Effector memory CD8-positive, alpha-beta T cell (primary cell): ENCODE measurements at regions not wholly inside any gene's neighbourhood (a gene's known extent, or its start where the extent isn't known, plus 50 kb on each side); places are given as distances from the start of the nearest gene placed in this dataset.

Experiments used
- ATAC-seq: fragments of 150-1000 bp; cut with Tn5 transposase; replicated peaks from 2 replicates; pipeline ENCODE4 v1.10.0; 2021; ENCODE audit warnings: mild to moderate bottlenecking, moderate library complexity
- DNase-seq, 3 experiments: peaks; one replicate each; pipeline ENCODE4 v3.0.0; 2021
- H3K27ac Mint-ChIP-seq, 2 donors: one replicate each; pipeline ENCODE4 v1.8.0; 2022; ENCODE audit warnings: mild to moderate bottlenecking in 2 of 2, mixed read lengths in 2 of 2, moderate library complexity in 2 of 2
- H3K27me3 Mint-ChIP-seq, 2 donors: one replicate each; pipeline ENCODE4 v1.8.0; 2022; ENCODE audit warnings: mixed read lengths in 2 of 2
- H3K36me3 Mint-ChIP-seq: one replicate; pipeline ENCODE4 v1.8.0; 2022; ENCODE audit warnings: mild to moderate bottlenecking, moderate library complexity, mixed read lengths; ENCODE audit not compliant: insufficient read depth
- H3K4me1 Mint-ChIP-seq, 2 donors: one replicate each; pipeline ENCODE4 v1.8.0; 2022; ENCODE audit warnings: low read depth in 2 of 2, mixed read lengths in 2 of 2
- H3K4me3 Mint-ChIP-seq, 2 donors: one replicate each; pipeline ENCODE4 v1.8.0; 2022; ENCODE audit warnings: mild to moderate bottlenecking in 2 of 2, mixed read lengths in 2 of 2, moderate library complexity in 2 of 2
- H3K9me3 Mint-ChIP-seq, 2 donors: one replicate each; pipeline ENCODE4 v1.8.0; 2022; ENCODE audit warnings: mixed read lengths in 2 of 2

DNA sequence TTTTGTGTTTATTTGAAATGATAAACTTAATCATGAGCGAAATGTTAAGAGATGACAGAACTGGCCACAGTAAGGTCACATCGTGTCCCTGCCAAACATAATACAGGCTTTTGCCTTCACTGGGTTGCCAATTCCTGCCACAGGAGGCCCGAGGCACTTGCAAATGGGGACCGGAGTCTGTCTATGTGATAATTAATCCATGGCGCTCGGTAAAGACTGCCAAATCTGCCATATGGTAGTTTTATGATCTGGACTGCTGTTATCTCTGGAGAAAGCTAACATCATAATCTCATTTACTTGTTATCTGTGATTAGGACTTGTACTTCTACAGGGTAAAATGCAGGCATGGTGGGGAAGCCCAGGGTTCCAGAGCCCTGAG, 170.5 kb upstream of the TSHZ2 start:
- H3K4me1 Mint-ChIP-seq, result no peaks in the 10 kb centered on the region
- DNase-seq (no peak), ATAC-seq (no peak)
- H3K36me3 Mint-ChIP-seq, result no peaks in the 10 kb centered on the region
- H3K9me3 Mint-ChIP-seq, result no peaks in the 10 kb centered on the region
- H3K27ac Mint-ChIP-seq, result no peak overlapping the region
- no peak overlapping the region for H3K4me3 Mint-ChIP-seq
- H3K27me3 Mint-ChIP-seq, result peaks cover 8 to 25% of the 10 kb centered on the region in 2 donors

DNA sequence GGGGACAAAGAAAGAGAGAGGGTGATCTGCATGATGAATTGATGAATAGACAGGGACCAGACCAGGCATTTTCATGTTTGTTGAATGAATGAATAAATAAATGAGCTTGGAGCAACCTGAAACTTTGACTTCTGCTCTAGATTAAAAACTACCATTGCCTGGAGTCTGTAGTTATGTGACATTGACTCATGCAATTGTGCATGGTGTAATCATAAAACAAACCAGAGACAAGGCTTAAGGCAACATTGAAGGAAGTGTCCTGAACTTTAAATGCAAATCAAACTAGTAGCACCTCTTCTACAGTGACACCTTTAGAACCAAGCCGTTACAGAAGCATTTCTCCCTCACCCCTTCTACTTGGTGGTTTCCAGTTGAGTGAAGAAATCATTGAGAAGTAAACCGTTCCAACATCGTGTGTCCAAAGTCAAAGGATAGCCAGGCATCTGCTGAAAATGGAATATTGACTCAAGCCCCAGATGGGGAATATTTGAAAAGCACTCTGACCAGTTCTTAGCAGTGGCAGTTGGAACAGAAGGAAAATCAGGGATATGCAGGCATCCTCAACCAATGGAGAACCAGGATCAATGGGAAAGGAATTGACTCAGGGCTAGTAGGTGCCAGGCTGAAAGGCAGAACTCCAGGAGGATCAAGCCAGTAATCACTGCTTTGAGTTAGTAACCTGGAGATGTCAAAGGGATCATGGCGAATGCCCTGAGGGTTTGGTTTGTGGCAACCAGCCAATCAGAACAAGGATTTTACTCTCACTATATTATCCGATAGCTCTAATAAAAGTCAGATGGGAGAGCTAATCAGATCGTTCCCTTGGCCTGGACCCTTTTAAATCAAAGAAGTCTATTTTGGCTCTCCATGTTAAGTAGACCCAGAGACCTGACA, 171.2 kb upstream of the TSHZ2 start:
- no peak overlapping the region for H3K4me3 Mint-ChIP-seq
- no peaks in the 10 kb centered on the region for H3K4me1 Mint-ChIP-seq
- DNase-seq (no peak), ATAC-seq (no peak)
- H3K27ac Mint-ChIP-seq, result no peak overlapping the region
- H3K9me3 Mint-ChIP-seq, result no peaks in the 10 kb centered on the region
- H3K27me3 Mint-ChIP-seq, result peaks cover 2 to 24% of the 10 kb centered on the region in 2 donors
- H3K36me3 Mint-ChIP-seq, result no peaks in the 10 kb centered on the region

DNA sequence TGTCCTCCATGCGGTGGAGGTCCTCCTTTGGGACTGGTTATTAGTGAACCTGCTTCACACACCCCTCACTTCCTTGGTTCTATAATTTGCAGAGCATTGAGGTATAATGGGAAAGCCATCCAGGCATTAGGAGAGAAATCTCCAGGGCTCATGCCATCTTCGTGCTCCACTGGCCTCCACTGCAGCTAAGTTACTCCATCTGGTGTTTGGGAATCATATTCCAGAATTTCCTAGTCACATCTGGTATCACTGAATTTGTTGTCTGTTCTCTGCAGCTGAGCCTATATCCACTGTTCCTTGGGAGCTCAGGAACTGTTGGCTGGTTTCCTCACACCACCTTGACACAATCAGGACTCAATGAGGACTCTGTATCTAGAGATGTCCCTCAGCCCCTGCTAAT, 173.0 kb upstream of the TSHZ2 start:
- Mint-ChIP-seq H3K36me3 (no peaks in the 10 kb centered on the region), H3K4me3 (no peak overlapping the region), H3K27me3 (peaks cover 0 to 24% of the 10 kb centered on the region in 2 donors), H3K4me1 (no peaks in the 10 kb centered on the region), H3K9me3 (no peaks in the 10 kb centered on the region), H3K27ac (no peak overlapping the region)
- no peak for DNase-seq
- no peak for ATAC-seq

DNA sequence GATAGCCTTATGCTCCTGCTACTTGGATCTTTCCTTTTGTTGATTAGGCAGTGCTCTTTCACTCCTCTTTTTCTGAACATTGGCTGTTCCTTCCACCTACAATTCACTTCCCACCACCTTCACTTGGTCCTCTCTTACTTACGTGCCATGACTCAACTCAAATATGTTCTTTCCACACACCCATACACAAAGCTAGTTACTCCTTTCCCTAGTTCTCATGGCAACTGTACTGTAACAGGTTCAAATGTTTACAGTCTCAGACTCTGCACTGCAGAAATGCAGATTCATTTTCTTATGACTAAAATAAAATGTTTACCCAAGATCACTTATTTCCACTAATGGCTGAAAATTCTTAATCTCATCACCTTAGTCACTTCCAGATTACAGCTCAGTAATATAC, 174.0 kb upstream of the TSHZ2 start:
- Mint-ChIP-seq H3K27me3 (peaks cover 0 to 25% of the 10 kb centered on the region in 2 donors), H3K4me1 (no peaks in the 10 kb centered on the region), H3K9me3 (no peaks in the 10 kb centered on the region), H3K36me3 (no peaks in the 10 kb centered on the region), H3K27ac (no peak overlapping the region), H3K4me3 (no peak overlapping the region)
- DNase-seq (no peak), ATAC-seq (no peak)

DNA sequence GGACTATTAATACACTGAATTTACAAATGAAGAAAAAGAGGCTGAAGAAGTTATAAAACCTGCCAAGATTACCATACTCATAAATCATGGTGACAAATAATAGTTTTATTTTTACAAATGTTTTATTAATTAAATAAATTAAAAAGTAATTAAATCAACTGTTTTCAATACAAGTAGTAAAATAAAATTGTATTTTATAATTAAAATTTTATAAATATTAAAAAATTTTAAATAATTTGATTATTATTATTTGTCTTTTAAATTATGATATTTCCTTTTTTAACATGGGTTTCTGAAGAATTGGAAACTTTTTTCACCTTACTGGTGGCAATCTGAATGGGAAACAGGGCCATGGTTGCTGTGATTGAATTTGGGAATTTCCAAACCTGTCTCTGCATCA, 177.3 kb upstream of the TSHZ2 start:
- ATAC-seq, result no peak
- no peaks in the 10 kb centered on the region for H3K9me3 Mint-ChIP-seq
- H3K4me3 Mint-ChIP-seq, result no peak overlapping the region
- no peak overlapping the region for H3K27ac Mint-ChIP-seq
- no peak for DNase-seq
- no peaks in the 10 kb centered on the region for H3K36me3 Mint-ChIP-seq
- H3K4me1 Mint-ChIP-seq, result no peaks in the 10 kb centered on the region
- peaks cover 0 to 17% of the 10 kb centered on the region in 2 donors for H3K27me3 Mint-ChIP-seq

DNA sequence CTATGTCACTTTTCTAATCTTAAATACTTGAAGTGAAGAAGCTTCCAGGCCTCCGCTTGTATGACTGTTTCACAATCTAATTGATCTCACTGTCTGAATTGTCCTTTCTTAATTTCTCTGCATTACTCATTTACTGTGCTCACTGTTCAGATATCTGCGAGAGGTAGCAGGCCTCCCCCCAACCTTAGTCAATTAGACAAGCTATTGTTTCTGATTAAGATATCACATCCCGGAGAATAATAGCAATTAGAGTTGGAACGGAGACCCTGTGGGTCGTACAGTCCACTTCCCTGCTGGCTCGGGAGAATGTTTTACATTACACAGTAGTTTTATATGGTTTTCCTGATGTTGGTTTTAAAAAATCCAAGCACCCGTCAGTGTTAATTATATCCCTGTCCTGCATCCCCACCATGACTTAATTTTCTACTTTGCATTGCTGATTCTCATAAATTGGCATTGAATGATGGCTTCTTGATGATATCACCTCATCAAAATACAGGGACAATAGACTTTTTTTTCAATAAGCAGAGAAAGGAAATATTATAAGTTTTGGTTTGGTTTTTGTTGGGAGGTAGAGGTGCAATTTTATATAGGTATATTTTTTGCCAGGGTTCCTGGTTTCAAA, 178.7 kb upstream of the TSHZ2 start:
- ATAC-seq (no peak), DNase-seq (no peak)
- no peak overlapping the region for H3K4me3 Mint-ChIP-seq

GRCh38 chr20:52791091-52791490, 181.1 kb upstream of the TSHZ2 start:
- Mint-ChIP-seq H3K9me3 (no peaks in the 10 kb centered on the region), H3K27ac (no peak overlapping the region), H3K36me3 (no peaks in the 10 kb centered on the region), H3K27me3 (peaks cover 18% of the 10 kb centered on the region in 2 donors), H3K4me3 (no peak overlapping the region), H3K4me1 (no peaks in the 10 kb centered on the region)
- ATAC-seq, result no peak
- DNase-seq, result no peak

More for the DNA sequence above, 178.7 kb upstream of the TSHZ2 start:
- Mint-ChIP-seq H3K9me3 (no peaks in the 10 kb centered on the region), H3K27me3 (peaks cover 5 to 22% of the 10 kb centered on the region in 2 donors), H3K27ac (no peak overlapping the region), H3K36me3 (no peaks in the 10 kb centered on the region), H3K4me1 (no peaks in the 10 kb centered on the region)

- Mint-ChIP-seq H3K36me3 (no peaks in the 10 kb centered on the region), H3K27me3 (peaks cover 21 to 25% of the 10 kb centered on the region in 2 donors), H3K4me1 (no peaks in the 10 kb centered on the region), H3K27ac (no peak overlapping the region), H3K9me3 (no peaks in the 10 kb centered on the region), H3K4me3 (no peak overlapping the region)
- DNase-seq, result no peak
- no peak for ATAC-seq
These were observed 182.4 kb upstream of the TSHZ2 start for GRCh38 chr20:52789716-52790115.

DNA sequence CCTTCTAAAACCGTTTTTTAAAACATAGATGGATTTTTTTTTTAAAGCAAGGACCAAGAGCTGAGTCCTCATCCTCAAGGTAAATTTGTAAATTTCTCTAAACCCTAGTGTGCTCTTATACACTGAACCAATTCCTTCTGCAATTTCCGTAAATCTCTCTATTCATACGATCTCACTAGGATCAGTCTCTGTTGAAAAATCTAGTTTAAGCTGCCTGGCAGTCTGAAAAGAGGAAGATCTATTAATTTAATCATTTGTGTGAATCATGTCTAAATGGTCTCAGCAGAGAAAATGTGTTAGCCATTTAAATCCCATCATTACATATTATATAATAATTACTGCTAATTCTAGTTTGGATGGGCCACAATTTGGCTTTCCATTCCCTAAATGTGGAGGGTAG, 184.2 kb upstream of the TSHZ2 start:
- no peaks in the 10 kb centered on the region for H3K4me1 Mint-ChIP-seq
- H3K4me3 Mint-ChIP-seq, result no peak overlapping the region
- ATAC-seq, result no peak
- H3K27me3 Mint-ChIP-seq, result peaks cover 17 to 25% of the 10 kb centered on the region in 2 donors
- no peaks in the 10 kb centered on the region for H3K36me3 Mint-ChIP-seq
- no peaks in the 10 kb centered on the region for H3K9me3 Mint-ChIP-seq
- DNase-seq, result no peak
- no peak overlapping the region for H3K27ac Mint-ChIP-seq

GRCh38 chr20:52787216-52787615, 184.9 kb upstream of the TSHZ2 start:
- H3K9me3 Mint-ChIP-seq, result no peaks in the 10 kb centered on the region
- ATAC-seq, result no peak

GRCh38 chr20:52785679-52786078, 186.5 kb upstream of the TSHZ2 start:
- DNase-seq (no peak), ATAC-seq (no peak)
- Mint-ChIP-seq H3K4me1 (no peaks in the 10 kb centered on the region), H3K4me3 (no peak overlapping the region), H3K27me3 (peaks cover 17 to 25% of the 10 kb centered on the region in 2 donors), H3K27ac (no peak overlapping the region), H3K9me3 (no peaks in the 10 kb centered on the region), H3K36me3 (no peaks in the 10 kb centered on the region)

More at GRCh38 chr20:52787216-52787615, 184.9 kb upstream of the TSHZ2 start:
- Mint-ChIP-seq H3K36me3 (no peaks in the 10 kb centered on the region), H3K4me1 (no peaks in the 10 kb centered on the region), H3K4me3 (no peak overlapping the region), H3K27ac (no peak overlapping the region), H3K27me3 (peaks cover 17 to 25% of the 10 kb centered on the region in 2 donors)
- DNase-seq, result no peak

DNA sequence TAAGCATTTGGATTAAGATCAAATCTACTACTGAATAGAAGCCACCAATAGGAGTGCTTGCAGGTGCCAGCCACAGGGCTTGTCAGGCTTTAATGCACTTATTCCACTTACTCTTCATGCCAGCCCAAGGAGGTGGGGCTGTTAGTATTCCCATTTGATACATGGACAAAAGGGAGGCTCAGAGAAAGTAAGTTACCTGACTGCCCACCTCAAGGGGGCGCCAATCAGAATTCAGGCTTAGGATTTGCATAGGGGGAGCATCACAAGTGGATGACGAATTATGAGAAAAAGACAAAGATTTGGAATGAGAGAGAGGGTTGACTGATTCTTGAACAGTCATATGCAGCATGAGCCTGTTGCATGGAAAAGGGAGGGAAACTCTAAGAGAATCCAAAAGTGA, 188.4 kb upstream of the TSHZ2 start:
- no peak for ATAC-seq
- Mint-ChIP-seq H3K27ac (no peak overlapping the region), H3K4me3 (no peak overlapping the region), H3K9me3 (no peaks in the 10 kb centered on the region), H3K27me3 (peaks cover 18 to 37% of the 10 kb centered on the region in 2 donors), H3K36me3 (no peaks in the 10 kb centered on the region), H3K4me1 (no peaks in the 10 kb centered on the region)
- DNase-seq, result no peak

DNA sequence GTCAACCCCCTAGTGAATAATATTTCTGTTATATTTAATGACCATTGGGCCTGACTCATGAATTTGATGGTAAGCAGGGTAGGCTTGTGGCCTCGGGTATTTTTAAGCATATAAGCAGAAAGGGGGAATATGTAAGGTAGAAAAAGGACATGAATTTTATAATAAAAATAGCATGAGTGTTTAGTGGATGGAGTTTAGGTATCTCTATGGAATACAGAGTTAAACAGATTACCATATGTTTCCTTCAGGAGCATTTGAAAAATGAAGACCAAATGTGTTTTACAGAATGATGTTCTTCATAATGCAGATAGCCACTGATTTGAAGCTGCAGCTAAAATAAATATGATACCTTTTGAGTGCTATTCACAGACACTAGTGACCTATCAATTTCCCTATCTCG, 191.7 kb upstream of the TSHZ2 start:
- DNase-seq, result no peak
- Mint-ChIP-seq H3K4me3 (no peak overlapping the region), H3K27ac (no peak overlapping the region), H3K9me3 (no peaks in the 10 kb centered on the region), H3K27me3 (peaks cover 29 to 43% of the 10 kb centered on the region in 2 donors), H3K36me3 (no peaks in the 10 kb centered on the region), H3K4me1 (no peaks in the 10 kb centered on the region)
- no peak for ATAC-seq

GRCh38 chr20:52779125-52779524, 193.0 kb upstream of the TSHZ2 start:
- ATAC-seq (no peak), DNase-seq (no peak)
- no peak overlapping the region for H3K4me3 Mint-ChIP-seq
- no peaks in the 10 kb centered on the region for H3K4me1 Mint-ChIP-seq
- H3K27ac Mint-ChIP-seq, result no peak overlapping the region
- no peaks in the 10 kb centered on the region for H3K9me3 Mint-ChIP-seq
- no peaks in the 10 kb centered on the region for H3K36me3 Mint-ChIP-seq
- H3K27me3 Mint-ChIP-seq, result peaks cover 38 to 42% of the 10 kb centered on the region in 2 donors
